ENCODE measurements at regions not wholly inside any gene's neighbourhood (a gene's known extent, or its start where the extent isn't known, plus 50 kb on each side); places are given as distances from the start of the nearest gene placed in this dataset.
"Not testable (repeated sequence)": the region's sequence is repeated elsewhere in the genome, so short reads cannot be mapped to it uniquely, and the experiment has no call there.

GRCh38 chr6:12477616-12478015 is 187.5 kb downstream of the EDN1 start:
- no peak for DNase-seq (ENCODE audit: low spot score)

- DNase-seq (ENCODE audit: low spot score), result no peak
These were observed 188.8 kb downstream of the EDN1 start for GRCh38 chr6:12478921-12479320.

GRCh38 chr6:12479451-12479850 is 189.3 kb downstream of the EDN1 start:
- no peak for DNase-seq (ENCODE audit: low spot score)

GRCh38 chr6:12479881-12480280 is 189.7 kb downstream of the EDN1 start:
- DNase-seq (ENCODE audit: low spot score), result no peak

- no peak for DNase-seq (ENCODE audit: low spot score)
These were observed 190.2 kb downstream of the EDN1 start for GRCh38 chr6:12480379-12480778.

DNA sequence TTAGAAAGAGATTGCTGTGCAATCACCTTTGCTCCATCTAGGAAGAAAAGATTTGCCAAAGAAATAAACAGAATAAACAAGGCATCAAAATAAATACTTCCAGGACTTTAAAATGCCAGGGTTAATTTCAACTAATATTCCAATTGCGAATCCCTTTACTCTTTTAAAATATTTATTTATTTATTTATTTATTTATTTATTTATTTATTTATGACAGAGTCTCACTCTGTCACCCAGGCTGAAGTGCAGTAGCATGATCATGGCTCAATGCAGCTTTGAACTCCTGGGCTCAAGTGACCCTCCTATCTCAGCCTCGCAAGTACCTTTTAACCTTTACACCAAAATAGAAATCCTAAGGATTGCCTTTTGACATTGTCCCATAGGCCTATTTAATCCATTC is 191.1 kb downstream of the EDN1 start:
- no peak for DNase-seq (ENCODE audit: low spot score)

DNA sequence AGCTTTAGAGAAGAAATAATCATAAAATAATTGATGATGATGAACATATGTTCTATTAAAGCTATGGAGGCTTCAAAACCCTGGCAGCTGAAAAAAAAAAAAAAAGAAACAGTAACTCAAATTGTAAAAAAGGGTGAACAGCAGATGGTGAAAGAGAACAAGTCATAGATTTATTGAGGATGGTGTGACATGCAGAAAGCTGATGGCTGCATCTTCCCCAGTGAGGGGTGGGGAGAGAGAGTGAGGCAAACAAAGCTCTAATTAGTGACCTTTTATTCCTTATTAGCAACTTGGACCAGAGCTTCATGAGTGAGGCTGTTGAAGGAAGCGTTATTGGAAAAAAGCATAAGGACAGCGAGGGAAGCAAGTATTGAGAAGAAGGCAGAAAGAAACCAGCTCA is 191.7 kb downstream of the EDN1 start:
- no peak for DNase-seq (ENCODE audit: low spot score)

GRCh38 chr6:12482386-12483375 is 192.5 kb downstream of the EDN1 start:
- no peak for DNase-seq (ENCODE audit: low spot score)

GRCh38 chr6:12483712-12484111 is 193.6 kb downstream of the EDN1 start:
- no peak for DNase-seq (ENCODE audit: low spot score)

DNA sequence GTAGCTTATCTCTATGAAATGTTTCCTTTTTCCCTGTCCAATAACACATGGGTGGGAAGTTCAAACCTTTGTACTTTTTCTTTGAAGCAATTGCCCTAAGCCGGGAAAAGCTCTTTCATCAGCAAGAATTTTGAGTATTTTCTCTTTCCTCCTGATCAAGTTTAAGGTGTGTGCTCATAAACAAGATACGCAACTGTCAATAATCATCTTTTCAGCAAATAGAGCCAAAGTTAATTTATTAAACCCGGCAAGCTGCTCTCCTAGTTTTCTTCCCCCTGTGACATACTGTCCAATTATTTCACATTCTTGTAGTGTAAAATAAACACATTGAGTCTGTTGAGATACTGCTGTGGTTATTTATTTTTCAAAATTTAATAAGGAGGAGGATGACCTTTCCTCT is 194.4 kb downstream of the EDN1 start:
- no peak for DNase-seq (ENCODE audit: low spot score)

DNA sequence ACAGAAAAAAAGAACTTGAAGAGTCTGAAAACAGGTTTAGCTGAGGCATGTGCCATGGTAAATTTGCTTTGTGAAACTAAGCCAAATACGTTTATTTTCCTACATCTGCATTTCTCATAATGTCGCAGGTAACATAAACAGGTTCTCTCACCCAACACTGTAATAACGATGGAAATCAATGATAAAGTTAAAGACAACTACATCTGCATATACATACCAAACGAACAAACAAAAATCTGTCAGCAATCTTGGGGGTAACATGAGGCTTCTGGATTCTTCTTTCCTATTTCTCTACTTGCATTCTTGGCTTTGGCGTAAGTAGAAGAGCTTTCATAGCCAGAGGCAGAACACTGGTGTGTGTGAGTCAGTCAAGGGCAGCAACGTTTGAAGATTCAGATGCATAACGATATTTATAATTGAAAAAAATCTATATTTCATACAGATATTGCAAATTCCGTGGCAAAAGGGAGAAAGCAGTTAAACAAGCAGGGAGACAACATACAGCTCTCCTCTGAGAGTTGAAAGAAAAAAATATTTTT is 195.1 kb downstream of the EDN1 start:
- no peak for DNase-seq (ENCODE audit: low spot score)

DNA sequence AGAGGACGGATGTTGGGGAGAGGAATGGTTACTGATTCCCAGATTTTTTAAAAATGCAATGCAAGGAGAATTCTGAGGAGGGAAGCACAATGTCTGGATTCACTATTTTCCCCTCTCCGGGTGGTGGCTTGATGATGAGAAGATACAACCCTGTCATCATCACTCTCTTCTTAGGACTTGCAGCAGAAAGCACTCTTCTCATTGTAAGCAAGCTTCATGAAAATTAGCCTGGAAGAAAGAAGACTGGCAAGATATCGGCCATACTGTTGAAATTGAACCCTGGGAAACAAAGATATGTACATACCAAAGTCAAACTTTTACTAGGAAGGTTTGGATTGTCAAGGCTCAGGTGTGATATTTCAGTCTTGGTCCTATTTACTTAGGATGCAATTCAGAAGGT is 195.7 kb downstream of the EDN1 start:
- no peak for DNase-seq (ENCODE audit: low spot score)

GRCh38 chr6:12490351-12490903 is 200.3 kb downstream of the EDN1 start:
- peak; percentile 62 for DNase-seq (ENCODE audit: low spot score)

DNA sequence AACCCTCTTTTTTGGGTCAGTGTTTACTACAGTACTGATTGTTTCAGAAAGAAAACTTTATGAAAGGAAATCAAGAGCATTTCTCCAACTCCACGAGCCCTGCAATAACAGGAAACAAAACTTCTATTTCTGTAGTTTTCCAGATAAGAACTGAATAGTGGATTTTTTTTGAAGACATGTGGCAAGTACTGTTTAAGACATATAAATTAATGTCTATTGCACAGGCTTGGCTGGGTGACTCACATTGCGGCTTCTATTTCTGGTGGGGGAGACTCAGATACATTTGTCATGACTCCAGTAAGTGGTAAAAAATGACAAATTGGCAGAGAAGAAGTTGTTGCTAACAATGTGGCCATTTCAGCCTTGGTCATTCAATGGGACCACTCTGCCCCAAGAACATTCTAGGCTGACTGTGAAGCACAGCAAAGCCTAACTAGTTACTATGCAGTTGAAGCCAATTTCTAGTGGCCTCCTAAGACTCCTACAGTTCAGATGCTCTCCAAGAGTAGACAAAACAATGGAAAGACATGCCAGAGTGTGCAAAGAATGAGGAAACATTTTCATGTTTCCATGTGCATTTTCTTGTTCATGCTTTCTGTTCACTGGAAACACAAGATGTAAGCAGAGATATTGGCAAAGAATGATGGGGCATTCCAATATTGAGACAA is 200.9 kb downstream of the EDN1 start:
- peak; percentile 71 for DNase-seq (ENCODE audit: low spot score)

DNA sequence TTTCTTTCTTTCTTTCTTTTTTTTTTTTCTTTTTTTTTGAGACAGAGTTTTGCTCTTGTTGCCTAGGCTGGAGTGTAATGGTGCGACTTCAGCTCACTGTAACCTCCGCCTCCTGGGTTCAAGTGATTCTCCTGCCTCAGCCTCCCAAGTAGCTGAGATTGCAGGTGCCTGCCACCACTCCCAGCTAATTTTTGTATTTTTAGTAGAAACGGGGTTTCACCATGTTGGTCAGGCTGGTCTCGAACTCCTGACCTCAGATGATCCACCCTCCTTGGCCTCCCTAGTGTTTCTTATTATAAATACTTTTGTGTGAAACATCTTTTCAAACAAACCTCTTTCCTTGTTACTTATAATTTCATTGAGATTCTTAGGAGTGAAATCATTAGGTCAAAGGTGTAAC is 202.8 kb downstream of the EDN1 start:
- DNase-seq (ENCODE audit: low spot score), result not testable (repeated sequence)

DNA sequence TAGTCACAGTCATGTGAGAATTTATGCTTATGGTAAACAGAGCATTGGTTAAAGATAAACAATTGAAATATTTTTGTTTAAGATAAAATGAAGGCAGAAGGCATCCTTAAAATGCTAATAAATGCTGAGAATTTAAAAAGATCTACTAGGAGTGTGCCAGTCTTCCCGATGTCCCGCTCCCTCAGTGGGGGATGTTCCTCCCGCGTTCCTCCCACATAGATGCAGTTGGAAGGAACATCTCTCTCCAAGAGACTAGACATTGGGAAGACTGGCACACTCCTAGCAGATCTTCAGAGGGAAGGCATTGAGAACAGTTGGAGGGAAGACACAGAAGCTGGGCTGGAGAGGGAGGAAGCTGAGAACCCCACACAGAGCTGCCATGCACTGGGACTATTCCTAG is 203.3 kb downstream of the EDN1 start:
- no peak for DNase-seq (ENCODE audit: low spot score)

- no peak for DNase-seq (ENCODE audit: low spot score)
These were observed 204.0 kb downstream of the EDN1 start for GRCh38 chr6:12494161-12494560.

DNA sequence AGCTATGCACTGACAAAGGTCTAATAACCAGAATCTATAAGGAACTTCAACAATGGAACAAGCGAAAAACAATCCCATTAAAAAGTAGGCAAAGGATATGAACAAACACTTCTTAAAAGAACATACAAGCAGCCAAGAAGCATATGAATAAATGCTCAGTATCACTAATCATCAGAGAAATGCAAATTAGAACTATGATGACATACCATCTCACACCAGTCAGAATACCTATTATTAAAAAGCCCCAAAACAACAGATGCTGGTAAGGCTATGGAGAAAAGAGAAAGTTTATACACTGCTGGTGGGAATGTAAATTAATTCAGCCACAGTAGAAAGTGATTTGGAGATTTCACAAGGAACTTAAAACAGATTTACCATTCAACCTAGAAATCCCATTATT is 211.8 kb downstream of the EDN1 start:
- DNase-seq (ENCODE audit: low spot score), result no peak

GRCh38 chr6:12504325-12504966 is 212.1 kb upstream of the PHACTR1 start:
- no peak for DNase-seq (ENCODE audit: low spot score)

DNA sequence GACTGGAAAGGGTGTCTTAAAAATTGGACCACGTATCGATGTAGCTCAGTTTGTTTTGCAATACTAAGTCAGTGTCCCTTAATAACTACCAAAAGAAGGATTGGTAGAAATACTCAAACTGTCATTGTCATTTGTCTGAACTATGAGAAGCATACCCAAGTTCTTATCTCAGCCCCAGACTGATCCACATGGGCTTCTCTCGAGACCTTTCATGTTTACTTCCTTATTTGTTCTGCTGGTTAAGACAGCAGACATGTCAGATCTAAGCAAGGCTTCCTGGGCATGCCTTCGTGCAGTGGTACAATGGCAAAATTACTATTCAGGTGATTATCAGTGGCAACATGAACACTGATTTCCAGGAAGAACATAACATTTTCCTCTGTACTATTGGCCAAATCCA is 211.1 kb upstream of the PHACTR1 start:
- no peak for DNase-seq (ENCODE audit: low spot score)

DNA sequence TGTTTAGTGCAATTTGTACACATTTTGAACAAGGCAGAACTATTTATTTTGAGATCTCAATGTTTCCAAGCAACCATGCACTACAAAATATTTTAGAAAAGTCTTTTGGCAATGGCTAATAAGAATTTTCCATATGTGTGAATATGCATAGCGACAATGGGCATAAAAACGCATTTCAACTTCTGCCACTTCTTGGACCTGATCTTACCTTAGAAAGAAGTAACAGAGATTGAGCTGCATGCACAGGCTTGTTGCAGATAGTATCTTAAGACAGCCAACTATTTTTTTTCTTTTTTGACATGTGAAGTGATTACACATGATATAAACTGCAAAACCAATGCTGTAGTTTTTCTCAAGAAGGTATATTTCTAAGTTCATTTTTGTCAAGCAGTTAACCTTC is 210.4 kb upstream of the PHACTR1 start:
- peak; percentile 58 for DNase-seq (ENCODE audit: low spot score)

GRCh38 chr6:12507636-12508035 is 208.9 kb upstream of the PHACTR1 start:
- no peak for DNase-seq (ENCODE audit: low spot score)
